NOMO-1 (cell line): ENCODE measurements at regions not wholly inside any gene's neighbourhood (a gene's known extent, or its start where the extent isn't known, plus 50 kb on each side); places are given as distances from the start of the nearest gene placed in this dataset.
A peak's percentile ranks its signal among the peaks of the same experiment; 100 is the strongest.

Source experiments
- DNase-seq, 2 experiments: peaks; one replicate each; lab custom pipeline; 2025; ENCODE audit not compliant: unreplicated experiment in 2 of 2; lab: John Stamatoyannopoulos, UW

GRCh38 chr2:144248350-144249034 is 271.4 kb downstream of the ZEB2 start:
- no peak for DNase-seq

- DNase-seq, result no peak
Measured at GRCh38 chr2:144244938-144245337, 275.0 kb downstream of the ZEB2 start.

GRCh38 chr2:144242311-144242710 is 277.6 kb downstream of the ZEB2 start:
- DNase-seq, result no peak

- DNase-seq, result no peak
Measured at GRCh38 chr2:144241801-144242200, 278.1 kb downstream of the ZEB2 start.

- DNase-seq, result no peak
Measured at GRCh38 chr2:144240656-144241339, 279.1 kb downstream of the ZEB2 start.

GRCh38 chr2:144239726-144240125 is 280.2 kb downstream of the ZEB2 start:
- no peak for DNase-seq

GRCh38 chr2:144239306-144239705 is 280.6 kb downstream of the ZEB2 start:
- no peak for DNase-seq

- DNase-seq, result peak; percentile 79 to 90
Measured at GRCh38 chr2:144237830-144238627, 281.9 kb downstream of the ZEB2 start.

GRCh38 chr2:144237108-144237507 is 282.8 kb downstream of the ZEB2 start:
- no peak for DNase-seq

GRCh38 chr2:144235050-144235449 is 284.9 kb downstream of the ZEB2 start:
- no peak for DNase-seq

GRCh38 chr2:144234542-144234871 is 285.4 kb downstream of the ZEB2 start:
- DNase-seq, result no peak

- DNase-seq, result no peak
Measured at GRCh38 chr2:144233733-144234541, 286.0 kb downstream of the ZEB2 start.

- peak in 1 of 2 experiments; percentile 46 for DNase-seq
Measured at GRCh38 chr2:144233317-144233716, 286.6 kb downstream of the ZEB2 start.

GRCh38 chr2:144230448-144231085 is 289.4 kb downstream of the ZEB2 start:
- peak in 1 of 2 experiments; percentile 23 for DNase-seq

GRCh38 chr2:144230033-144230432 is 289.9 kb downstream of the ZEB2 start:
- DNase-seq, result no peak

GRCh38 chr2:144229296-144229695 is 290.6 kb downstream of the ZEB2 start:
- DNase-seq, result no peak

- DNase-seq, result no peak
Measured at GRCh38 chr2:144227427-144228105, 292.4 kb downstream of the ZEB2 start.

- DNase-seq, result no peak
Measured at GRCh38 chr2:144225076-144225475, 294.8 kb downstream of the ZEB2 start.

GRCh38 chr2:144224472-144224871 is 295.4 kb downstream of the ZEB2 start:
- no peak for DNase-seq

- DNase-seq, result no peak
Measured at GRCh38 chr2:144219979-144220378, 299.9 kb downstream of the ZEB2 start.
